HL-60 (cell line): ENCODE measurements at regions not wholly inside any gene's neighbourhood (a gene's known extent, or its start where the extent isn't known, plus 50 kb on each side); places are given as distances from the start of the nearest gene placed in this dataset.
"Not testable (repeated sequence)": the region's sequence is repeated elsewhere in the genome, so short reads cannot be mapped to it uniquely, and the experiment has no call there.

Source experiments
- CTCF ChIP-seq: IDR thresholded peaks from one replicate; pipeline ENCODE4 v1.5.1; 2011; ENCODE audit warnings: low read length, control low read depth, inconsistent platforms; ENCODE audit not compliant: insufficient read depth
- GABPA ChIP-seq: IDR thresholded peaks from 2 replicates; pipeline ENCODE4 v1.6.1; 2012; ENCODE audit warnings: low read depth

GRCh38 chr4:190122161-190123142 lies 51.1 kb upstream of the DUX4 start:
- not testable (repeated sequence) for TF ChIP-seq GABPA, CTCF
